RWPE2 (cell line): ENCODE measurements at regions not wholly inside any gene's neighbourhood (a gene's known extent, or its start where the extent isn't known, plus 50 kb on each side); places are given as distances from the start of the nearest gene placed in this dataset.

Source experiments
- ATAC-seq: fragments of 200-7000 bp; cut with Tn5 transposase; 3 replicates; pipeline ENCODE4 v1.9.1; 2021; ENCODE audit warnings: low read depth
- DNase-seq: peaks from one replicate; pipeline ENCODE4 v3.0.0-alpha.2; 2020; ENCODE audit warnings: low spot score
- H3K27ac ChIP-seq: fragments of 450-650 bp; 2 replicates; pipeline ENCODE4 v1.5.1; 2017; ENCODE audit warnings: mild to moderate bottlenecking; ENCODE audit not compliant: poor library complexity, severe bottlenecking
- H3K27me3 ChIP-seq: fragments of 250-450 bp; sonication (Bioruptor Pico); 2 replicates; pipeline ENCODE4 v1.5.1; 2021; ENCODE audit warnings: mild to moderate bottlenecking, moderate library complexity; ENCODE audit not compliant: insufficient read depth, poor library complexity, severe bottlenecking
- H3K36me3 ChIP-seq: fragments of 250-450 bp; sonication (Bioruptor Pico); 2 replicates; pipeline ENCODE4 v1.5.1; 2020; ENCODE audit warnings: low read depth, mild to moderate bottlenecking, moderate library complexity
- H3K4me1 ChIP-seq: fragments of 250-450 bp; sonication (Bioruptor Pico); 2 replicates; pipeline ENCODE4 v1.5.1; 2021; ENCODE audit warnings: mild to moderate bottlenecking, moderate library complexity; ENCODE audit not compliant: insufficient read depth, poor library complexity, severe bottlenecking
- H3K4me3 ChIP-seq: fragments of 250-450 bp; sonication (Bioruptor Pico); 2 replicates; pipeline ENCODE4 v1.5.1; 2021; ENCODE audit warnings: mild to moderate bottlenecking, moderate library complexity; ENCODE audit not compliant: severe bottlenecking
- H3K9me3 ChIP-seq: fragments of 250-450 bp; sonication (Bioruptor Pico); 2 replicates; pipeline ENCODE4 v1.5.1; 2021; ENCODE audit warnings: mild to moderate bottlenecking, moderate library complexity; ENCODE audit not compliant: severe bottlenecking
- TF ChIP-seq, protein P1 (sequence below): fragments of 450-650 bp; IDR thresholded peaks from one replicate; pipeline ENCODE4 v1.5.1; 2017; ENCODE audit warnings: mild to moderate bottlenecking, moderate library complexity; ENCODE audit not compliant: poor library complexity, severe bottlenecking

DNA sequence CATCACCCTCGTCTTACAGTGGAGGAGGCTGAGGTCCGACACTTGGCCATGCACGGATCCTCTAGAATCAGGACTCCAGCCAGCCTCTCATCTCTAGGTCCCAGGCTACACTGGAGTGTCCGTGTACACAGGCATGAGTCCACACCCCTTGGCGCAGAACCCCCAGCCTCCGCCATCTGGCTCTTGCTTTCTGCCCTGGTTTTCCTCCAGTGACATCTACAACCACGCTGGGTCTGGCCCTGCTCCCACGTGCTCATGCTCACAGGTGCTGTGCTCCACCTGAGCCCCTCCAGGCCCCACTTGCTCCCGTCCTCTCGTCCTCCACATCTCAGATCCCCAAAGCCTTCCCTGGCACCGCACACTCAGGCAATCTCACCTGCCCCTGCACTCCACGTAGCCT is 260.8 kb downstream of the ENGASE start:
- ATAC-seq, result no peak
- DNase-seq, result no peak
- Histone ChIP-seq H3K4me1 (peaks cover 6% of the 10 kb centered on the region), H3K27me3 (peaks cover 39% of the 10 kb centered on the region), H3K9me3 (no peaks in the 10 kb centered on the region), H3K36me3 (no peaks in the 10 kb centered on the region), H3K27ac (no peak overlapping the region), H3K4me3 (no peak overlapping the region)
- TF ChIP-seq, protein P1, sequence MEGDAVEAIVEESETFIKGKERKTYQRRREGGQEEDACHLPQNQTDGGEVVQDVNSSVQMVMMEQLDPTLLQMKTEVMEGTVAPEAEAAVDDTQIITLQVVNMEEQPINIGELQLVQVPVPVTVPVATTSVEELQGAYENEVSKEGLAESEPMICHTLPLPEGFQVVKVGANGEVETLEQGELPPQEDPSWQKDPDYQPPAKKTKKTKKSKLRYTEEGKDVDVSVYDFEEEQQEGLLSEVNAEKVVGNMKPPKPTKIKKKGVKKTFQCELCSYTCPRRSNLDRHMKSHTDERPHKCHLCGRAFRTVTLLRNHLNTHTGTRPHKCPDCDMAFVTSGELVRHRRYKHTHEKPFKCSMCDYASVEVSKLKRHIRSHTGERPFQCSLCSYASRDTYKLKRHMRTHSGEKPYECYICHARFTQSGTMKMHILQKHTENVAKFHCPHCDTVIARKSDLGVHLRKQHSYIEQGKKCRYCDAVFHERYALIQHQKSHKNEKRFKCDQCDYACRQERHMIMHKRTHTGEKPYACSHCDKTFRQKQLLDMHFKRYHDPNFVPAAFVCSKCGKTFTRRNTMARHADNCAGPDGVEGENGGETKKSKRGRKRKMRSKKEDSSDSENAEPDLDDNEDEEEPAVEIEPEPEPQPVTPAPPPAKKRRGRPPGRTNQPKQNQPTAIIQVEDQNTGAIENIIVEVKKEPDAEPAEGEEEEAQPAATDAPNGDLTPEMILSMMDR, result no peak

DNA sequence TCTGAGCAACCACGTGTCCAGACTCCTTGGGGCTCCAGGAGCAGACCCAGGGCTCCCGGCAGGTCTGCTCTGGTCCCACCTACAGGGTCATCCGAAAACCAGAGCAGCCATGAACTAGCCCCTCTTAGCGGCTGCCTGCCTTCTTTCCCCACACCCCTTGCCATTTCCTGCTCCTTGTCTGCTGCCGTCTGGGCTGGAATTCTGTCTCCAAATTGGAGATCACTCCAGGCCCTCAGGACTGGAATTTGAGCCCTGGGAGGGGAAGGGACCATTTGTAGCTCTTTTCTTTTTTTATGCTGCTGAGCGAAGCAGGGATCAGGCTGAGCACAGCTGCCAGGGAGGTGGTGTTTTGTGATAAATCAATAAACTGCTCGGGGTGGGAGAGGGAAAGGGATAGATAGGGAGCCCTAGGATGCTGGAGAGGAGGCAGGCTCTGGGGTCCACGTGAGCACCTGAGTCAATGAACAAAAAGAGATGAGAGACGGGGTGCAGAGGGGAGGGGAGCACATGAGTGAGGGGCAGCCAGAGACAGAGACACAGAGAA is 257.5 kb downstream of the ENGASE start:
- H3K4me1 ChIP-seq, result no peaks in the 10 kb centered on the region

GRCh38 chr17:79331492-79331891 is 256.9 kb downstream of the ENGASE start:
- TF ChIP-seq, protein P1, result no peak

More for the DNA sequence above, 257.5 kb downstream of the ENGASE start:
- Histone ChIP-seq H3K27ac (no peak overlapping the region), H3K4me3 (no peak overlapping the region), H3K9me3 (no peaks in the 10 kb centered on the region), H3K27me3 (peaks cover 58% of the 10 kb centered on the region), H3K36me3 (no peaks in the 10 kb centered on the region)
- TF ChIP-seq, protein P1, result no peak
- DNase-seq (no peak), ATAC-seq (no peak)

DNA sequence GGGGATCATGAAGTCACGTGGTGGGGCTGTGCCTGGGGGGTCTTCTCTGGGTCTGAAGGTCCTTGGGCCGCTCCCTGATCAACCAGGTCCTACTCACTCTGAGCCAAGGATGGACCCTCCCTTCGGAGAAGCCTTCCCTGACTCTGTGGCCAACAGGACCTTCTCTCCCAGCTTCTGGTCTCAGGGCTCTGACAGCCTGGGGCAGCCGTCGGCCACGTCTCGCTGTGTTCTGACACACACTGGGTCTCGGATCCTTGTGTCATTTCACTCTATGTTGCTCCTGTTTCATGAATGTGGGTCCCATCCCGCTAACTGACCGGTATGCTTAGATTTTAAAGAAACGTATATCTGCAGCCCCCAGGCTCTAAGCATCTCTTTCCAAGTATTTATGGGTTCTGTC is 256.1 kb downstream of the ENGASE start:
- no peak for ATAC-seq
- peaks cover 70% of the 10 kb centered on the region for H3K27me3 ChIP-seq
- no peak for DNase-seq
- no peak overlapping the region for H3K4me3 ChIP-seq
- H3K4me1 ChIP-seq, result no peaks in the 10 kb centered on the region
- TF ChIP-seq, protein P1, result no peak
- no peak overlapping the region for H3K27ac ChIP-seq
- H3K9me3 ChIP-seq, result no peaks in the 10 kb centered on the region
- no peaks in the 10 kb centered on the region for H3K36me3 ChIP-seq

More at GRCh38 chr17:79331492-79331891, 256.9 kb downstream of the ENGASE start:
- DNase-seq (no peak), ATAC-seq (no peak)
- peaks cover 62% of the 10 kb centered on the region for H3K27me3 ChIP-seq
- no peaks in the 10 kb centered on the region for H3K9me3 ChIP-seq
- no peak overlapping the region for H3K27ac ChIP-seq
- H3K4me1 ChIP-seq, result no peaks in the 10 kb centered on the region
- H3K36me3 ChIP-seq, result no peaks in the 10 kb centered on the region
- H3K4me3 ChIP-seq, result no peak overlapping the region

DNA sequence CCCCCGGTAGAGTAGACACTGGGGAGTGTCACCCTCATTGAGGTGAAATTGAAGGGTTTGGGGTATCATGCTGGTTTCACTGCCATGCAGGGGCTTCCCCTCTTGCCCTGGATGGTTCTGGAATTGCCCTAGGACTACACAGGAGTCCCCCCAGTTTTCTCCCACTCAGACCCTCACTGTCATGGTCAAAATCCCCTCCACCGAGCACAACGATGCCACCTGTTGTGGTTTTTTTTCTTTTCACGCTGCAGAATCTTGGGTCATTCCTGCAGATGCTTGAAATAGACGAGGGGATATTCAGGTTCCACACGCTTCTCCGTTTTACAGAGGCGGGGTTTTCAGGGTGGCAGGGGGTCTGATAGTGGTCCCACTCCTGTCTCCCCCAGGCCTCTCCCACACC is 255.6 kb downstream of the ENGASE start:
- TF ChIP-seq, protein P1, result no peak
- peaks cover 75% of the 10 kb centered on the region for H3K27me3 ChIP-seq
- no peaks in the 10 kb centered on the region for H3K9me3 ChIP-seq
- H3K4me1 ChIP-seq, result no peaks in the 10 kb centered on the region
- no peaks in the 10 kb centered on the region for H3K36me3 ChIP-seq
- no peak overlapping the region for H3K27ac ChIP-seq
- DNase-seq (no peak), ATAC-seq (no peak)
- no peak overlapping the region for H3K4me3 ChIP-seq
